Stimulated activated effector memory CD8-positive, alpha-beta T cell treated with anti-CD3 and anti-CD28 coated beads, Interleukin-12 subunit alpha, Interleukin-12 subunit beta, amount 100 ng/mL, for 72 hours (primary cell): ENCODE measurements at regions not wholly inside any gene's neighbourhood (a gene's known extent, or its start where the extent isn't known, plus 50 kb on each side); places are given as distances from the start of the nearest gene placed in this dataset.

ENCODE experiments used
- ATAC-seq: fragments of 150-1000 bp; cut with Tn5 transposase; 2 replicates; pipeline ENCODE4 v1.10.0; 2021
- DNase-seq, 2 donors: peaks; one replicate each; pipeline ENCODE4 v3.0.0; 2021 to 2022; ENCODE audit warnings: low spot score in 2 of 2
- H3K27ac Mint-ChIP-seq: one replicate; pipeline ENCODE4 v1.8.0; 2022; ENCODE audit warnings: mild to moderate bottlenecking, mixed read lengths
- H3K36me3 Mint-ChIP-seq: one replicate; pipeline ENCODE4 v1.8.0; 2022; ENCODE audit warnings: mild to moderate bottlenecking, mixed read lengths
- H3K4me1 Mint-ChIP-seq: one replicate; pipeline ENCODE4 v1.8.0; 2022; ENCODE audit warnings: mixed read lengths
- H3K4me3 Mint-ChIP-seq: one replicate; pipeline ENCODE4 v1.8.0; 2022; ENCODE audit warnings: mild to moderate bottlenecking, mixed read lengths
- H3K9me3 Mint-ChIP-seq: one replicate; pipeline ENCODE4 v1.8.0; 2022; ENCODE audit warnings: mixed read lengths

- DNase-seq: no peak
These were observed 78.4 kb upstream of the RGS21 start for GRCh38 chr1:192238421-192238820.

GRCh38 chr1:192243721-192244120 lies 73.1 kb upstream of the RGS21 start:
- DNase-seq: no peak
- ATAC-seq: no peak
- H3K4me3 Mint-ChIP-seq: no peak overlapping the region
- H3K27ac Mint-ChIP-seq: no peak overlapping the region
- no peaks in the 10 kb centered on the region for H3K4me1 Mint-ChIP-seq
- no peaks in the 10 kb centered on the region for H3K36me3 Mint-ChIP-seq
- peaks cover 11% of the 10 kb centered on the region for H3K9me3 Mint-ChIP-seq

More at GRCh38 chr1:192238421-192238820, 78.4 kb upstream of the RGS21 start:
- Mint-ChIP-seq H3K4me3 (no peak overlapping the region), H3K27ac (no peak overlapping the region), H3K9me3 (peaks cover 15% of the 10 kb centered on the region), H3K4me1 (no peaks in the 10 kb centered on the region), H3K36me3 (no peaks in the 10 kb centered on the region)
- no peak for ATAC-seq

GRCh38 chr1:192251735-192252134 lies 65.1 kb upstream of the RGS21 start:
- H3K4me3 Mint-ChIP-seq: no peak overlapping the region
- no peaks in the 10 kb centered on the region for H3K36me3 Mint-ChIP-seq
- DNase-seq (no peak), ATAC-seq (peak; percentile 21)
- peaks cover 13% of the 10 kb centered on the region for H3K9me3 Mint-ChIP-seq
- no peak overlapping the region for H3K27ac Mint-ChIP-seq
- H3K4me1 Mint-ChIP-seq: no peaks in the 10 kb centered on the region

- Mint-ChIP-seq H3K4me1 (no peaks in the 10 kb centered on the region), H3K36me3 (no peaks in the 10 kb centered on the region), H3K9me3 (peaks cover 13% of the 10 kb centered on the region), H3K27ac (no peak overlapping the region), H3K4me3 (no peak overlapping the region)
- no peak for ATAC-seq
- no peak for DNase-seq
These were observed 64.0 kb upstream of the RGS21 start for GRCh38 chr1:192252776-192253175.

GRCh38 chr1:192256674-192257334 lies 60.0 kb upstream of the RGS21 start:
- DNase-seq (no peak), ATAC-seq (no peak)
- no peaks in the 10 kb centered on the region for H3K36me3 Mint-ChIP-seq
- no peak overlapping the region for H3K4me3 Mint-ChIP-seq
- no peaks in the 10 kb centered on the region for H3K4me1 Mint-ChIP-seq
- H3K27ac Mint-ChIP-seq: no peak overlapping the region
- peaks cover 15% of the 10 kb centered on the region for H3K9me3 Mint-ChIP-seq

- ATAC-seq (no peak), DNase-seq (no peak)
- Mint-ChIP-seq H3K27ac (no peak overlapping the region), H3K4me3 (no peak overlapping the region), H3K36me3 (no peaks in the 10 kb centered on the region), H3K4me1 (no peaks in the 10 kb centered on the region), H3K9me3 (peaks cover 9% of the 10 kb centered on the region)
These were observed 56.7 kb upstream of the RGS21 start for GRCh38 chr1:192260076-192260475.

GRCh38 chr1:192261476-192261875 lies 55.3 kb upstream of the RGS21 start:
- DNase-seq: no peak
- H3K36me3 Mint-ChIP-seq: no peaks in the 10 kb centered on the region
- H3K27ac Mint-ChIP-seq: no peak overlapping the region
- no peak for ATAC-seq
- no peak overlapping the region for H3K4me3 Mint-ChIP-seq
- peaks cover 9% of the 10 kb centered on the region for H3K9me3 Mint-ChIP-seq
- H3K4me1 Mint-ChIP-seq: no peaks in the 10 kb centered on the region

GRCh38 chr1:192263436-192263835 lies 53.4 kb upstream of the RGS21 start:
- H3K36me3 Mint-ChIP-seq: no peaks in the 10 kb centered on the region
- ATAC-seq: no peak
- no peak overlapping the region for H3K4me3 Mint-ChIP-seq
- H3K27ac Mint-ChIP-seq: no peak overlapping the region
- peaks cover 9% of the 10 kb centered on the region for H3K9me3 Mint-ChIP-seq
- DNase-seq: no peak
- no peaks in the 10 kb centered on the region for H3K4me1 Mint-ChIP-seq

- Mint-ChIP-seq H3K9me3 (peaks cover 4% of the 10 kb centered on the region), H3K36me3 (no peaks in the 10 kb centered on the region), H3K27ac (no peak overlapping the region), H3K4me1 (no peaks in the 10 kb centered on the region), H3K4me3 (no peak overlapping the region)
- no peak for DNase-seq
- no peak for ATAC-seq
These were observed 51.1 kb upstream of the RGS21 start for GRCh38 chr1:192265516-192266173.

GRCh38 chr1:192266645-192267044 lies 50.1 kb upstream of the RGS21 start:
- Mint-ChIP-seq H3K4me3 (no peak overlapping the region), H3K27ac (no peak overlapping the region), H3K9me3 (peaks cover 4% of the 10 kb centered on the region), H3K36me3 (no peaks in the 10 kb centered on the region), H3K4me1 (no peaks in the 10 kb centered on the region)
- no peak for DNase-seq
- no peak for ATAC-seq
